ENCODE measurements at regions not wholly inside any gene's neighbourhood (a gene's known extent, or its start where the extent isn't known, plus 50 kb on each side); places are given as distances from the start of the nearest gene placed in this dataset.
"Not testable (repeated sequence)": the region's sequence is repeated elsewhere in the genome, so short reads cannot be mapped to it uniquely, and the experiment has no call there.

- no peak for DNase-seq (ENCODE audit: low read depth)
- no peak overlapping the region for H3K4me3 ChIP-seq (ENCODE audit: control insufficient read depth, low read depth, low read length)
- no peak for TF ChIP-seq CTCF (IDR thresholded peaks at IDR 0.05; ENCODE audit: control insufficient read depth, insufficient read depth, low read depth, low read length, missing control alignments)
These were observed 151.5 kb downstream of the TTC8 start for GRCh38 chr14:88975926-88976325.

DNA sequence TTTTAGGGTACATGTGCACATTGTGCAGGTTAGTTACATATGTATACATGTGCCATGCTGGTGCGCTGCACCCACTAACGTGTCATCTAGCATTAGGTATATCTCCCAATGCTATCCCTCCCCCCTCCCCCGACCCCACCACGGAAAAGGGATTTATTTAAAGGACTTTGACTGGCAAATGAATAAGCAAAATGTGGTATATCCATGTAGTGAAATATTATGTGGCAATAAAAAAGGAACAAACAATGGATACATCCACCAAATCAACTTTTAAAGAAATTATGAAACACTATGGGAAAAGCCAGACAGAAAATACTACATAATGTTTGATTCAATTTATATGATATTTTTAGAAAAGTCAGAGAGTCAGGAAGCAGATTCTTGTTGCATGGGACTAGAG lies 156.5 kb downstream of the TTC8 start:
- not testable (repeated sequence) for H3K4me3 ChIP-seq (ENCODE audit: control insufficient read depth, low read depth, low read length); DNase-seq (ENCODE audit: low read depth)

DNA sequence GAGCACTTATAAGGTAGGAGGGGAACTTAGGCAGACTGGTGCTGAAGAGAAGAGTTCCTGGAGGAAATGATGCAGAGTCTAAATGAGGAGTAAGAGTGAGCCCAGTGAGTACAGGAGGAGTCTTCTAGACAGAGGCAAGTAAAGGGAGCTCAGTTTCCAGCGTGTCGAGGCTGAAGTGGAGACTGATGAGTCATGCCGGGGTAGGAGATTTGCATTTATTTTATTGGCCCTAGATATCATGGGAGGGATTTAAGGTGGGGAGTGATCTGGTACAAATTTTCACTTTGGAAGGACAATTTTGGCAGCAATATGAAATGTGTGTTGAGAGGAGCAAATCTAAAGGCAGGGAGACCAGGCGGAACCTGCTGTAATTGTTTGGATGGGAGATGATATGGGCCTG lies 157.5 kb downstream of the TTC8 start:
- DNase-seq (ENCODE audit: low read depth), result no peak
- TF ChIP-seq CTCF (IDR thresholded peaks at IDR 0.05; ENCODE audit: control insufficient read depth, insufficient read depth, low read depth, low read length, missing control alignments), result no peak

DNA sequence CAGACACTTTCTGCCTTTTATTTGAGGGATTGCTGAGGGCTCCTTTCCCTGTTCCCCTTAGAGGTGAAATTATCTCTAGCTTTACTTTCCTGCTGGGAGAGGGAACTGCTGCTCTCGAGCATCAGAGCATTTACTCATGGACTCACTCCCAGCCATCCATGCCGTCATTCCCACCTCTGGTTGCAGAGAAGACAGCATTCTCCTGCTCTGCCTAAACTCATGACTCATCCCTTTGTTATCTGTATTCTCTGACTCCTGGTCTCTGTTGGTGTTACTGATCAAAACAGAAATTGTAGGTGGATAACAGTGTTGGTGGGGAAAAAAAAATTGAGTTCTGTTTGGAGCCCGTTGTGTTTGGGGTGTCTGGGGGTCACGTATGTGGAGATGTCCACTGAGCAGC lies 159.3 kb downstream of the TTC8 start:
- no peak for TF ChIP-seq CTCF (IDR thresholded peaks at IDR 0.05; ENCODE audit: control insufficient read depth, insufficient read depth, low read depth, low read length, missing control alignments)
- DNase-seq (ENCODE audit: low read depth), result peak; percentile 73
- H3K4me3 ChIP-seq (ENCODE audit: control insufficient read depth, low read depth, low read length), result no peak overlapping the region

More for the DNA sequence above, 157.5 kb downstream of the TTC8 start:
- no peak overlapping the region for H3K4me3 ChIP-seq (ENCODE audit: control insufficient read depth, low read depth, low read length)

GRCh38 chr14:88985654-88986053 lies 161.2 kb downstream of the TTC8 start:
- no peak overlapping the region for H3K4me3 ChIP-seq (ENCODE audit: control insufficient read depth, low read depth, low read length)
- no peak for DNase-seq (ENCODE audit: low read depth)
- no peak for TF ChIP-seq CTCF (IDR thresholded peaks at IDR 0.05; ENCODE audit: control insufficient read depth, insufficient read depth, low read depth, low read length, missing control alignments)

- TF ChIP-seq CTCF (IDR thresholded peaks at IDR 0.05; ENCODE audit: control insufficient read depth, insufficient read depth, low read depth, low read length, missing control alignments), result no peak
- H3K4me3 ChIP-seq (ENCODE audit: control insufficient read depth, low read depth, low read length), result no peak overlapping the region
- no peak for DNase-seq (ENCODE audit: low read depth)
These were observed 161.8 kb downstream of the TTC8 start for GRCh38 chr14:88986146-88986841.

GRCh38 chr14:88986908-88987307 lies 162.5 kb downstream of the TTC8 start:
- H3K4me3 ChIP-seq (ENCODE audit: control insufficient read depth, low read depth, low read length); DNase-seq (ENCODE audit: low read depth): not testable (repeated sequence)

GRCh38 chr14:88987516-88987915 lies 163.1 kb downstream of the TTC8 start:
- TF ChIP-seq CTCF (IDR thresholded peaks at IDR 0.05; ENCODE audit: control insufficient read depth, insufficient read depth, low read depth, low read length, missing control alignments), result no peak
- DNase-seq (ENCODE audit: low read depth), result no peak

More at GRCh38 chr14:88987516-88987915, 163.1 kb downstream of the TTC8 start:
- no peak overlapping the region for H3K4me3 ChIP-seq (ENCODE audit: control insufficient read depth, low read depth, low read length)

Measured in AG09309 (cell line).